NCI-H510A (cell line): ENCODE measurements at regions not wholly inside any gene's neighbourhood (a gene's known extent, or its start where the extent isn't known, plus 50 kb on each side); places are given as distances from the start of the nearest gene placed in this dataset.
"Not testable (repeated sequence)": the region's sequence is repeated elsewhere in the genome, so short reads cannot be mapped to it uniquely, and the experiment has no call there.

ENCODE experiments used
- DNase-seq: peaks from one replicate; lab custom pipeline; 2025; lab: John Stamatoyannopoulos, UW

- no peak for DNase-seq
Measured at GRCh38 chr4:160652790-160653189, 1511.0 kb downstream of the FSTL5 start.

DNA sequence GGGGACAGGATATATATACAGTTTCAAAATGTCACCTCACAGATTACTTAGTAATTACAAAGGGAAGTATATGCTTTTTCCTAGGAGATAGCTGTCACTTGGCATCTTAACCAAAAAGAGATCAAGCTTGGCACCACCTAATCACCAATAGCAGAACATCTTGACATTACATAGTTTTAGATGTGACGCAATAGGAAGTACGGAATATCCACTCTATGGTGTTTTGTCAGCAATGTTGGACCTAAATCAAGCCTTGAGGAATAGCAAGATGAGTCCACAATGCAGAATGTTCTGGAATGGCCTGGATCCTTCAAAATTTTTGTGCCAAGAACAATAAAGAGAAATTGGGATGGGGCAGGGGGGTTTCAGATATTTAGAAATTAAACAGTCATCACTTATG is 1488.2 kb downstream of the FSTL5 start:
- DNase-seq: no peak

- no peak for DNase-seq
Measured at GRCh38 chr4:160685729-160686128, 1478.1 kb downstream of the FSTL5 start.

GRCh38 chr4:160701671-160702070 is 1462.1 kb downstream of the FSTL5 start:
- DNase-seq: no peak

- no peak for DNase-seq
Measured at GRCh38 chr4:160709026-160709425, 1454.8 kb downstream of the FSTL5 start.

GRCh38 chr4:160709546-160709945 is 1454.3 kb downstream of the FSTL5 start:
- DNase-seq: no peak

- DNase-seq: no peak
Measured at GRCh38 chr4:160716551-160716950, 1447.2 kb downstream of the FSTL5 start.

DNA sequence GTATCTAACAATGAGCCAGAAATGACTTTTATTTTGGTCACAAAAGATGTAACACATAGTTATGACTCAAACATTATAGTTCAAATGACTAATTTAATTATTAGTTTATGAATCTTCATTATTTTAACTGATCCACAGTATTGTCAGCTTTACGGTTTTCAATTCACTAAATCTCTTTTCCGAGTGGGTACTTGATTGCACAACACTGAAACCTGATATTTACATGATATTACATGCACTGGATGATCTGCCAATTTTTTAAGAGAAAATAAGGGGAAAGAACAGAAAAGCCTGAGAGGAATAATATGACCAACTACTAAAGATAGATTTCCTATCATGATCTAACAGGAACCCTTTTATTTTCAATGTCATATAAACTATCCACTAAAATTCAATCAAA is 1446.0 kb downstream of the FSTL5 start:
- DNase-seq: no peak

DNA sequence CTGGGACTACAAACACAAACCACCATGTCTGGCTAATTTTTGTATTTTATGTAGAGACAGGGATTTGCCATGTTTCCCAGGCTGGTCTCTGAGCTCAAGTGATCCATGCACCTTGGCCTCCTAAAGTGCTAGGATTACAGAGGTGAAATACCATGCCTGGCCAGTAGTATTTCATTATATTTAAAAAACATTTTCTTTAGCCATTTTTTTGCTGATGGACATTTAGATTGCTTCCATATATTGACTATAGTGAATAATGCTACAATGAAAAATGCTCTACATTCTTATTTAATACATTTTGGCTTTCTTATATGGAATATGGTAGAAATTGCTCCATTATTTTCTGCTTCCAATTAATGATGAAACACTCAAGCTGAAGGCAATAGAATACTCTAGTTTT is 1439.7 kb downstream of the FSTL5 start:
- DNase-seq: no peak

- no peak for DNase-seq
Measured at GRCh38 chr4:160745126-160745525, 1418.7 kb downstream of the FSTL5 start.

GRCh38 chr4:160746585-160746984 is 1417.2 kb downstream of the FSTL5 start:
- DNase-seq: not testable (repeated sequence)

GRCh38 chr4:160772668-160773067 is 1391.1 kb downstream of the FSTL5 start:
- DNase-seq: no peak

DNA sequence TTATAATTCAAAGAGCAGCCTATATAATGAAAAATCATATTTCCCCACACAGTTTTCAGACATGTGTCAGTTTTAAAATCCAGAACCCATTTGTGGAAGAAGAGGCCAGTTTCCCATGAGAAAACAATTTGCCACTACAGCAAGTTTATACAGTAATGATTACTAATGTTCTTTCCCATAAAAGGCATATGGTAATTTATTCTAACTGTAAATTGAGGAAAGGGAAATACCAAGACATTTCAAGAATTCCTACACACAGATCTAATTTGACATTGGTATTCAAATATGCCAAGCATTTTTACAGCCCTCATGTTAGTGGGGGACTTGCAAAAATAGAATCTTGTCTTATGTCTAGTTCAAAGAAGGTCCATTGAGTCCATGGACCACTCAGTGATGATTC is 1368.6 kb downstream of the FSTL5 start:
- DNase-seq: no peak

DNA sequence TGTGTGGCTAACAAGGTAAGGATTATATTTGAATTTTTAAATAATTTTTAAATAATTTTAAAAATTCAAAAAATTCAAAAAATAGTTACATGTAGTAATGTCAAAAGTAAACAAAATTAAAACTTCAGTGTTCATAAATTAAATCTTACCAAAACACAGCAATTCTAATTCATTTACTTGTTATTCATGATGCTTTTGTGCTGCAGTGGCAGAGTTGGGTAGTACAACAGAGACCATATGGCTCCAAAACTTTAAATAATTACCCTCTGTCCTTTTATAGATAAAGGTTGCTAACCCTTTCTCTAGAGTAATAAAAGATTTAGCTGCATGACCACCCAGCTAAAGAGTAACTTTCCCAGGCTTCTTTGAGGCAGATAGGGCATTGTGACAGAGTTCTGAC is 1355.6 kb downstream of the FSTL5 start:
- DNase-seq: no peak

- no peak for DNase-seq
Measured at GRCh38 chr4:160809576-160809975, 1354.2 kb downstream of the FSTL5 start.

GRCh38 chr4:160810424-160810823 is 1353.4 kb downstream of the FSTL5 start:
- DNase-seq: no peak

DNA sequence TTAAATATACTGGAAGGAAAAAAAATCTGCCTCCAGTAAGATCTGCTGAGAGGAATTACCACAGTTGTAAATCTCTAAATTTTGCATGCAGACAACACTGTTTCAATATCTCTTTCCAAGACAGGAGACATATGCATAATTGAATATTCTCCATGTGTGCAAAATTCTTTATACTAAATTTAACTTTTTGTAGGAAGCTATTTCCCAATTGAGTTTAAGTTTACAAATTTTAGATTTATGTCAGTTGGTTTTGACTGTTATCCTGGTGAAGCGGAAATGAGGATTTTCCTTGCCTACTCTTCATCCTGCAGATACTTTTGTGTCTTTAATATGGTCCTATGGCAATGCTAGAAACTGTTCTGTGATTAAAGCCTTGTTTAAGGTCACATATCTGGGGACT is 1352.9 kb downstream of the FSTL5 start:
- DNase-seq: no peak

- DNase-seq: no peak
Measured at GRCh38 chr4:160811956-160812355, 1351.8 kb downstream of the FSTL5 start.

- DNase-seq: no peak
Measured at GRCh38 chr4:160814726-160815125, 1349.1 kb downstream of the FSTL5 start.

- DNase-seq: no peak
Measured at GRCh38 chr4:160818571-160818970, 1345.2 kb downstream of the FSTL5 start.

DNA sequence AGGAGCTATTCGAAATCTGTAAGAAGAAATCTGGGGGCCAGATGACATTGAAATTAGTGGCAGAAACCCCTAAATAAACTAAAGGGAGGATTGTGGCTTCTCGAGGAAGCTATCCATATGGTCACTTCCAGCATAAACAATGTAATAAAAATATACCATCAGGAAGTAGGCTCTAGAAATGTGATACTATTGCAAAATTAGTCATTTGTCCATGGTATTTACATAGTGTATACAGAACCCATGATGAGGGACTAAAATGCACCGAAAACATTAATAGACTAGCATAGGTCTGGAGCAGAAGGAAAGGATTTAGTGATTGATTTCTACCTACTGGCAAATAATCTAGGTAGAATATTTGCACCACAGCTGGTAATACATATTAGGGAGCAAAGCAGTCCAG is 1344.0 kb downstream of the FSTL5 start:
- no peak for DNase-seq

GRCh38 chr4:160824481-160824880 is 1339.3 kb downstream of the FSTL5 start:
- no peak for DNase-seq

- no peak for DNase-seq
Measured at GRCh38 chr4:160825644-160826338, 1338.0 kb downstream of the FSTL5 start.

DNA sequence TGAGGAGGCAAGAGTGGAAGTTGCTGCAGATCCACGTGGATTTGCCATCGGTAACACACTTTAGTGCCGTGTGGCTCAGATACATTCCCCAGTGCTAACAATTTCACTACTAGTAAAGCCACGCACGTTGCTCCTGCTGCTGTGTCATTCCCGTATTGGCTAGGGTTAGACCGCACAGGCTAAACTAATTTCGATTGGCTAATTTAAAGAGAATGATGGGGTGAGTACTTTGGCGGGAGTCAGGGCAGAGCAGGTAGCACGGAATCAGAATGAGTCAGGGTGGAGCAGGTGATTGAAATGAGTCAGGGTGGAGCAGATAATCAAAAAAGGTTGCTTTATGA is 1337.5 kb downstream of the FSTL5 start:
- no peak for DNase-seq
